ENCODE measurements at regions not wholly inside any gene's neighbourhood (a gene's known extent, or its start where the extent isn't known, plus 50 kb on each side); places are given as distances from the start of the nearest gene placed in this dataset.

- no peak for TF ChIP-seq KDM5B (IDR thresholded peaks at IDR 0.05; ENCODE audit: insufficient replicate concordance, low read depth, low read length)
- no peak for TF ChIP-seq SNAPC5 (CRISPR knock-in tag; IDR thresholded peaks at IDR 0.05)
- TF ChIP-seq NFIC (IDR thresholded peaks at IDR 0.05): peak; percentile 89
- TF ChIP-seq, protein P1, sequence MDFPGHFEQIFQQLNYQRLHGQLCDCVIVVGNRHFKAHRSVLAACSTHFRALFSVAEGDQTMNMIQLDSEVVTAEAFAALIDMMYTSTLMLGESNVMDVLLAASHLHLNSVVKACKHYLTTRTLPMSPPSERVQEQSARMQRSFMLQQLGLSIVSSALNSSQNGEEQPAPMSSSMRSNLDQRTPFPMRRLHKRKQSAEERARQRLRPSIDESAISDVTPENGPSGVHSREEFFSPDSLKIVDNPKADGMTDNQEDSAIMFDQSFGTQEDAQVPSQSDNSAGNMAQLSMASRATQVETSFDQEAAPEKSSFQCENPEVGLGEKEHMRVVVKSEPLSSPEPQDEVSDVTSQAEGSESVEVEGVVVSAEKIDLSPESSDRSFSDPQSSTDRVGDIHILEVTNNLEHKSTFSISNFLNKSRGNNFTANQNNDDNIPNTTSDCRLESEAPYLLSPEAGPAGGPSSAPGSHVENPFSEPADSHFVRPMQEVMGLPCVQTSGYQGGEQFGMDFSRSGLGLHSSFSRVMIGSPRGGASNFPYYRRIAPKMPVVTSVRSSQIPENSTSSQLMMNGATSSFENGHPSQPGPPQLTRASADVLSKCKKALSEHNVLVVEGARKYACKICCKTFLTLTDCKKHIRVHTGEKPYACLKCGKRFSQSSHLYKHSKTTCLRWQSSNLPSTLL (IDR thresholded peaks at IDR 0.05): no peak
- no peak for TF ChIP-seq SMAD2 (IDR thresholded peaks at IDR 0.05; ENCODE audit: low read depth, low read length)
- TF ChIP-seq GATAD2A (IDR thresholded peaks at IDR 0.05): peak; percentile 56; the same call in 1 of the 2 replicates
- no peak for TF ChIP-seq TEAD2 (tag; IDR thresholded peaks at IDR 0.05)
- peak; percentile 86 for TF ChIP-seq PRDM10 (IDR thresholded peaks at IDR 0.05; ENCODE audit: partially characterized antibody)
- TF ChIP-seq MYNN (IDR thresholded peaks at IDR 0.05): peak; percentile 57; the same call in 1 of the 2 replicates
- no peak for TF ChIP-seq MYNN (CRISPR knock-in tag; IDR thresholded peaks at IDR 0.05)
- TF ChIP-seq ETV1 (tag; conservative IDR thresholded peaks at IDR 0.05; ENCODE audit: low read depth): peak; percentile 48; the same call in 1 of the 2 replicates
- TF ChIP-seq, protein P2, sequence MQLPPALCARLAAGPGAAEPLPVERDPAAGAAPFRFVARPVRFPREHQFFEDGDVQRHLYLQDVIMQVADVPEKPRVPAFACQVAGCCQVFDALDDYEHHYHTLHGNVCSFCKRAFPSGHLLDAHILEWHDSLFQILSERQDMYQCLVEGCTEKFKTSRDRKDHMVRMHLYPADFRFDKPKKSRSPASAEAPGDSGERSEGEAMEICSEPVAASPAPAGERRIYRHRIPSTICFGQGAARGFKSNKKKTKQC (CRISPR knock-in tag; IDR thresholded peaks at IDR 0.05): no peak
- peak; percentile 88 for TF ChIP-seq HDAC2 (IDR thresholded peaks at IDR 0.05)
- TF ChIP-seq PCBP2 (IDR thresholded peaks at IDR 0.05; ENCODE audit: low read depth, low read length, poor library complexity, severe bottlenecking): no peak
- TF ChIP-seq EHMT2 (IDR thresholded peaks at IDR 0.05): no peak
- peak; percentile 62; the same call in 1 of the 2 replicates for TF ChIP-seq CEBPG (CRISPR knock-in tag; IDR thresholded peaks at IDR 0.05)
- TF ChIP-seq CEBPG (tag; conservative IDR thresholded peaks at IDR 0.05 in 1 of 2, IDR thresholded peaks at IDR 0.05 in 1 of 2): peak in 1 of 2 experiments; percentile 56; a peak in 1 of 4 replicates
- no peak for TF ChIP-seq LARP7 (IDR thresholded peaks at IDR 0.05)
- peak; percentile 78 for TF ChIP-seq HDAC3 (IDR thresholded peaks at IDR 0.05; ENCODE audit: borderline replicate concordance, partially characterized antibody)
- no peak for TF ChIP-seq ZNF165 (CRISPR knock-in tag; IDR thresholded peaks at IDR 0.05; ENCODE audit: borderline replicate concordance)
- 0 out of 2 replicates have a peak, but pooled peaks have one; percentile 22 for TF ChIP-seq ZNF583 (CRISPR knock-in tag; IDR thresholded peaks at IDR 0.05)
- no peak for TF ChIP-seq CCAR2 (IDR thresholded peaks at IDR 0.05; ENCODE audit: low read depth, low read length)
- TF ChIP-seq GTF2A2 (tag; IDR thresholded peaks at IDR 0.05): no peak
- TF ChIP-seq SUPT5H (IDR thresholded peaks at IDR 0.05): no peak
- TF ChIP-seq KLF16 (IDR thresholded peaks at IDR 0.05): peak; percentile 93
Observed at GRCh38 chr4:54542540-54543041, 115.2 kb upstream of the KIT start (continued).
